ENCODE measurements at regions not wholly inside any gene's neighbourhood (a gene's known extent, or its start where the extent isn't known, plus 50 kb on each side); places are given as distances from the start of the nearest gene placed in this dataset.

DNA sequence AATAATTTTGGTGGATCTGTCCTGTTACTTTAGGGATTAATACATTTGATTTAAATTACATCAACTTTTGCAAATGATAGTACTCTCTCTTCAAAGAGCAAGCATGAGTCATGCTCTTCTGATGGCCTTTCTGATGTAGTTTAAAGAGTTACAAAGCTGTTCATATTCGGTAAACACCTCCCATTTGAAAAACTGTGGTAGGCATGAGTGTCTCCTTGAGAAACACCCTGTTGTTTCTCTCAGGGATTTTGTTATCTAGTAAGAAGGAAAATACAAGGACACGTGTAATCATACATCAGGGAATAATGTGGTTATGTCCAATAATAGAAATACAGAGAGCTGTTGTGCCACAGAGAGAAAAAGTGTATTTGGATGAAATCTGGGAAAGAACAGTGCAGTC is 53.3 kb upstream of the E2F7 start:
- TF ChIP-seq, protein P1, sequence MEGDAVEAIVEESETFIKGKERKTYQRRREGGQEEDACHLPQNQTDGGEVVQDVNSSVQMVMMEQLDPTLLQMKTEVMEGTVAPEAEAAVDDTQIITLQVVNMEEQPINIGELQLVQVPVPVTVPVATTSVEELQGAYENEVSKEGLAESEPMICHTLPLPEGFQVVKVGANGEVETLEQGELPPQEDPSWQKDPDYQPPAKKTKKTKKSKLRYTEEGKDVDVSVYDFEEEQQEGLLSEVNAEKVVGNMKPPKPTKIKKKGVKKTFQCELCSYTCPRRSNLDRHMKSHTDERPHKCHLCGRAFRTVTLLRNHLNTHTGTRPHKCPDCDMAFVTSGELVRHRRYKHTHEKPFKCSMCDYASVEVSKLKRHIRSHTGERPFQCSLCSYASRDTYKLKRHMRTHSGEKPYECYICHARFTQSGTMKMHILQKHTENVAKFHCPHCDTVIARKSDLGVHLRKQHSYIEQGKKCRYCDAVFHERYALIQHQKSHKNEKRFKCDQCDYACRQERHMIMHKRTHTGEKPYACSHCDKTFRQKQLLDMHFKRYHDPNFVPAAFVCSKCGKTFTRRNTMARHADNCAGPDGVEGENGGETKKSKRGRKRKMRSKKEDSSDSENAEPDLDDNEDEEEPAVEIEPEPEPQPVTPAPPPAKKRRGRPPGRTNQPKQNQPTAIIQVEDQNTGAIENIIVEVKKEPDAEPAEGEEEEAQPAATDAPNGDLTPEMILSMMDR (IDR thresholded peaks at IDR 0.05), result no peak
- TF ChIP-seq POLR2A (IDR thresholded peaks at IDR 0.05) (no peak), EP300 (IDR thresholded peaks at IDR 0.05) (no peak), POLR2AphosphoS5 (IDR thresholded peaks at IDR 0.05) (no peak)
